MCF 10A (cell line): ENCODE measurements at regions not wholly inside any gene's neighbourhood (a gene's known extent, or its start where the extent isn't known, plus 50 kb on each side); places are given as distances from the start of the nearest gene placed in this dataset.
A peak's percentile ranks its signal among the peaks of the same experiment; 100 is the strongest.

Source experiments
- BruUV-seq: library from RNA; stranded (reverse); fragments of 400-500 nt; replicated peaks from 2 replicates; lab custom pipeline; 2021; lab: Mats Ljungman, UMichigan
- CTCF ChIA-PET: fragments of 300-600 bp; sonication (Branson Sonifier 250); formaldehyde crosslinking; extraction: SDS; loops from one replicate; lab custom pipeline; 2021; ENCODE audit warnings: antibody characterized with exemption, inconsistent platforms; lab: Yijun Ruan, JAX
- POLR2A ChIA-PET: fragments of 300-600, 350-650 bp; sonication (Branson Sonifier 250); formaldehyde crosslinking; extraction: SDS; loops from one replicate; lab custom pipeline; 2020; ENCODE audit warnings: antibody characterized with exemption, inconsistent platforms; lab: Yijun Ruan, JAX
- DNase-seq: peaks from one replicate; pipeline ENCODE4 v3.0.0-alpha.2; 2018; ENCODE audit not compliant: unreplicated experiment
- H3K27ac Mint-ChIP-seq: one replicate; pipeline ENCODE4 v1.8.0; 2022; ENCODE audit warnings: mild to moderate bottlenecking, low read depth, mixed read lengths; ENCODE audit not compliant: unreplicated experiment
- H3K27me3 Mint-ChIP-seq: one replicate; pipeline ENCODE4 v1.8.0; 2022; ENCODE audit warnings: mixed read lengths; ENCODE audit not compliant: insufficient read depth, unreplicated experiment
- H3K36me3 Mint-ChIP-seq: one replicate; pipeline ENCODE4 v1.8.0; 2022; ENCODE audit warnings: mild to moderate bottlenecking, moderate library complexity, mixed read lengths; ENCODE audit not compliant: insufficient read depth, unreplicated experiment
- H3K4me1 Mint-ChIP-seq: one replicate; pipeline ENCODE4 v1.8.0; 2022; ENCODE audit warnings: mixed read lengths; ENCODE audit not compliant: insufficient read depth, unreplicated experiment
- H3K4me3 Mint-ChIP-seq: one replicate; pipeline ENCODE4 v1.8.0; 2022; ENCODE audit warnings: mild to moderate bottlenecking, moderate library complexity, mixed read lengths; ENCODE audit not compliant: unreplicated experiment
- H3K9me3 Mint-ChIP-seq: one replicate; pipeline ENCODE4 v1.8.0; 2022; ENCODE audit warnings: mixed read lengths; ENCODE audit not compliant: unreplicated experiment
- CTCF ChIP-seq: fragments of 200-600 bp; IDR thresholded peaks from one replicate; pipeline ENCODE4 v1.8.0; 2022; ENCODE audit warnings: antibody characterized with exemption, mild to moderate bottlenecking; ENCODE audit not compliant: unreplicated experiment
- intact Hi-C: fragments of 100-400 bp; cut with micrococcal nuclease; formaldehyde crosslinking; loops from 2 replicates; pipeline ENCODE4 v1.14.1; 2022

- ChIA-PET POLR2A (interaction anchor here (0.6 kb wide), 1 partner anchor 79 kb away, joined by 3 read pairs; no protein-coding TSS in a partner anchor), CTCF (no interaction called here)
- intact Hi-C loops, result no loop called here
- H3K27me3 Mint-ChIP-seq, result no peaks in the 10 kb centered on the region
- peaks cover 6% of the 10 kb centered on the region for H3K4me1 Mint-ChIP-seq
- peak; percentile 47 for DNase-seq
- BruUV-seq, result no TSS peak
- no peak overlapping the region for H3K27ac Mint-ChIP-seq
- H3K4me3 Mint-ChIP-seq, result no peak overlapping the region
- H3K36me3 Mint-ChIP-seq, result peaks cover 7% of the 10 kb centered on the region
- no peaks in the 10 kb centered on the region for H3K9me3 Mint-ChIP-seq
- no peak for TF ChIP-seq CTCF
Measured at GRCh38 chr2:101619191-101619591, 78.3 kb upstream of the MAP4K4 start.

- Mint-ChIP-seq H3K4me1 (peaks cover 6% of the 10 kb centered on the region), H3K36me3 (peaks cover 3% of the 10 kb centered on the region), H3K4me3 (no peak overlapping the region), H3K9me3 (no peaks in the 10 kb centered on the region), H3K27ac (no peak overlapping the region), H3K27me3 (no peaks in the 10 kb centered on the region)
- no peak for TF ChIP-seq CTCF
- intact Hi-C loops, result no loop called here
- no peak for DNase-seq
- ChIA-PET CTCF (no interaction called here), POLR2A (interaction anchor here (0.7 kb wide), 1 partner anchor 14 kb away, joined by 5 read pairs; no protein-coding TSS in a partner anchor)
- BruUV-seq, result no TSS peak
Measured at GRCh38 chr2:101617796-101618195, 79.7 kb upstream of the MAP4K4 start.

GRCh38 chr2:101617188-101617587, 80.3 kb upstream of the MAP4K4 start:
- peak; percentile 53 for DNase-seq
- intact Hi-C loops, result no loop called here
- ChIA-PET CTCF (no interaction called here), POLR2A (interaction anchor here (0.7 kb wide), 1 partner anchor 13 kb away, joined by 5 read pairs; no protein-coding TSS in a partner anchor)
- peaks cover 6% of the 10 kb centered on the region for H3K4me1 Mint-ChIP-seq
- H3K9me3 Mint-ChIP-seq, result no peaks in the 10 kb centered on the region
- no TSS peak for BruUV-seq
- no peak overlapping the region for H3K4me3 Mint-ChIP-seq
- no peaks in the 10 kb centered on the region for H3K36me3 Mint-ChIP-seq
- H3K27me3 Mint-ChIP-seq, result no peaks in the 10 kb centered on the region
- TF ChIP-seq CTCF, result no peak
- H3K27ac Mint-ChIP-seq, result no peak overlapping the region

- Mint-ChIP-seq H3K36me3 (no peaks in the 10 kb centered on the region), H3K27ac (no peak overlapping the region), H3K4me1 (peaks cover 6% of the 10 kb centered on the region), H3K27me3 (no peaks in the 10 kb centered on the region), H3K4me3 (no peak overlapping the region), H3K9me3 (no peaks in the 10 kb centered on the region)
- DNase-seq, result no peak
- ChIA-PET POLR2A (interaction anchor here (0.9 kb wide), 1 partner anchor 16 kb away, joined by 3 read pairs; no protein-coding TSS in a partner anchor), CTCF (interaction anchor here (0.6 kb wide), 1 partner anchor 116 kb away, joined by 3 read pairs; no protein-coding TSS in a partner anchor)
- no peak for TF ChIP-seq CTCF
- BruUV-seq, result no TSS peak
- intact Hi-C loops, result no loop called here
Measured at GRCh38 chr2:101614127-101614759, 83.3 kb upstream of the MAP4K4 start.
